GM18498 (cell line): ENCODE measurements at regions not wholly inside any gene's neighbourhood (a gene's known extent, or its start where the extent isn't known, plus 50 kb on each side); places are given as distances from the start of the nearest gene placed in this dataset.
"Not testable (repeated sequence)": the region's sequence is repeated elsewhere in the genome, so short reads cannot be mapped to it uniquely, and the experiment has no call there.

ENCODE experiments used
- ATAC-seq: cut with Tn5 transposase; IDR thresholded peaks from one replicate; pipeline ENCODE4 v1.9.1; 2021; ENCODE audit warnings: mild to moderate bottlenecking, moderate library complexity; ENCODE audit not compliant: unreplicated experiment

GRCh38 chr1:163571950-163572349, 250.2 kb downstream of the NUF2 start:
- no peak for ATAC-seq

GRCh38 chr1:163574119-163574518, 252.4 kb downstream of the NUF2 start:
- no peak for ATAC-seq

GRCh38 chr1:163580926-163581325, 259.2 kb downstream of the NUF2 start:
- ATAC-seq = no peak

GRCh38 chr1:163583661-163584181, 262.0 kb downstream of the NUF2 start:
- no peak for ATAC-seq

GRCh38 chr1:163585796-163586195, 264.0 kb downstream of the NUF2 start:
- no peak for ATAC-seq

- no peak for ATAC-seq
Observed at GRCh38 chr1:163588796-163589195, 267.0 kb downstream of the NUF2 start.

GRCh38 chr1:163589735-163590134, 268.0 kb downstream of the NUF2 start:
- no peak for ATAC-seq

GRCh38 chr1:163591131-163591530, 269.4 kb downstream of the NUF2 start:
- ATAC-seq = not testable (repeated sequence)

GRCh38 chr1:163592623-163593022, 270.9 kb downstream of the NUF2 start:
- ATAC-seq = not testable (repeated sequence)

- ATAC-seq = not testable (repeated sequence)
Observed at GRCh38 chr1:163596106-163596505, 274.4 kb downstream of the NUF2 start.

- ATAC-seq = no peak
Observed at GRCh38 chr1:163596541-163597258, 274.9 kb downstream of the NUF2 start.

GRCh38 chr1:163604321-163604720, 282.6 kb downstream of the NUF2 start:
- no peak for ATAC-seq

- ATAC-seq = no peak
Observed at GRCh38 chr1:163604896-163605295, 283.1 kb downstream of the NUF2 start.

- no peak for ATAC-seq
Observed at GRCh38 chr1:163608979-163609378, 287.2 kb downstream of the NUF2 start.

- no peak for ATAC-seq
Observed at GRCh38 chr1:163609858-163610257, 288.1 kb downstream of the NUF2 start.

- no peak for ATAC-seq
Observed at GRCh38 chr1:163610486-163610885, 288.7 kb downstream of the NUF2 start.

GRCh38 chr1:163614361-163614760, 292.6 kb downstream of the NUF2 start:
- no peak for ATAC-seq

- no peak for ATAC-seq
Observed at GRCh38 chr1:163628034-163628773, 306.4 kb downstream of the NUF2 start.

GRCh38 chr1:163632269-163632668, 310.5 kb downstream of the NUF2 start:
- no peak for ATAC-seq

GRCh38 chr1:163633366-163633765, 311.6 kb downstream of the NUF2 start:
- ATAC-seq = no peak

- ATAC-seq = not testable (repeated sequence)
Observed at GRCh38 chr1:163645676-163646075, 323.9 kb downstream of the NUF2 start.

- no peak for ATAC-seq
Observed at GRCh38 chr1:163650624-163651023, 328.9 kb downstream of the NUF2 start.
